GM19438 (cell line): ENCODE measurements at regions not wholly inside any gene's neighbourhood (a gene's known extent, or its start where the extent isn't known, plus 50 kb on each side); places are given as distances from the start of the nearest gene placed in this dataset.

Experiments
- ATAC-seq: cut with Tn5 transposase; IDR thresholded peaks from one replicate; pipeline ENCODE4 v1.9.1; 2021; ENCODE audit warnings: low read depth; ENCODE audit not compliant: unreplicated experiment

DNA sequence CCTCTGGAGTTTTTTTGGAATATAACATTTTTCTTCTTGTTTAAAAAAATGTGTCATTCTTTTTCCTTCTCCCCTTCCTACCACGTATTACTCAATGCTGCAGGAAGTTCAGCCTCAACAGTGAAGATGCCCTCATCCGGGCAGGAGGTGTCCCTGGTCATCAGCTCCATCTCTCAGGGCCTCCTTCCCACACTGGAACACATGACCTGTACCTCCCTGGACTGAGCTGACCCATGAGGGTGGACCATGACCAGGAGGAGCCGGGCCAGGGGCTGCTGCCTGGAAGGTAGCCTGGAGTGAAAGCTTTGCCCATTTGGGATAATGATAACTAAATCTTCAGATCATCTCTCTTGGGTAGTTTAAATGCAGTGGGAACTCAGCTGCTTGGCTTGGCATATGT is 316.5 kb upstream of the ZMIZ1 start:
- no peak for ATAC-seq

DNA sequence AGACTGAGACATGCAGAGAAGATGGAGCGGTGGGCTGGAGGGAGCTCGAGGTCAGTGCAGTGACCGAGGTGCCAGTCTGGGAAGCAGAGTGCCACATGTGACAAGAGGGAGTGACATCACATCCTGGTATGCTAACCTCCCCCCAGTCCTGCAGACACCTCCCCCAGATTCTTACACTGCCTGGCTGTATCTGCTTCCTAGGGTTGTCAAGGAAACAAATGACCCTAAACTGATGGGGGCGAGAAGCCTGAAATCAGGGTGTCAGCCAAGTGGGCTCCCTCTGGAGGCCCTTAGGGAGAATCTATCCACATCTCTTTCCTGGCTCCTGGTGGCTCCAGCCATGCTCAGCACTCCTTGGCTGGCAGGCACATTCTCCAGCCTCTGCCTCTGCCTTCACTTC is 316.1 kb upstream of the ZMIZ1 start:
- ATAC-seq: no peak

DNA sequence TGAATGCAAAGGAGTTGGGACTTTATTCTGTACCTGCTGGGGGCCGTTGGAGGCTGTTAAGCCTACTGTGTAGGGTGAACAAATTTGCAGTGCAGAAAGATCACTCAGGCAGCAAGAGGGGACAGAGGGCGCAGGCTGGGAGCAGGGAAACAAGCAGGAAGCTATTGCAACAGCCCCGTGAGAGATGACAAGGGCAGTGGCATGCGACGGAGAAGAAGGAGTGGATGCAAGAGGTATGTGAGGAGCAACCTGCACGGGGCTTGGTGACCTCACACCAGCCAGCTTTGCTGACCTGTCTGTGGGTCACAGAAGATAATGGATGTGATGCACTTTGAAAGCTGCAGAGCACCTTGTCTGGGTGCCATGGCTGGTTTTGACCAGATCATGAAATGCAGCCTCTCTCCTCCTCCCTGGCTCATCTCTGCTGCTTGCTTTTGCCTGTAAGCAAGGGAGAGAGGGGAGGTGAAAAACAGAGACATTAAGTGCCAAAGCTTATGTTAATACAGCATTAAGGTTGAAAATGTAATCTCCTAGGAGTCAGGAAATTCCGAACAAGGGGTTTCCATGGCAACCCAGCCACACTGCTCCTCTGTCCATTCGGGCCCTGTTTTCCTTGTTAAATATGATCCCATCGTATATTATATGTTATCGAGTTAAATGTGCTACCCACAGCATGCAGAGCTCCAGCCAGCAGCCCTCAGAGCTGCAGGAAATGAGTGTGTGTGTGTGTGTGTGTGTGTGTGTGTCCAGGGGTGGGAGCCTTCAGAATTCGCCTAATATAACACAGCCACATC is 314.3 kb upstream of the ZMIZ1 start:
- no peak for ATAC-seq

GRCh38 chr10:78755063-78755701 is 313.6 kb upstream of the ZMIZ1 start:
- ATAC-seq: no peak

GRCh38 chr10:78755877-78756455 is 312.8 kb upstream of the ZMIZ1 start:
- no peak for ATAC-seq

DNA sequence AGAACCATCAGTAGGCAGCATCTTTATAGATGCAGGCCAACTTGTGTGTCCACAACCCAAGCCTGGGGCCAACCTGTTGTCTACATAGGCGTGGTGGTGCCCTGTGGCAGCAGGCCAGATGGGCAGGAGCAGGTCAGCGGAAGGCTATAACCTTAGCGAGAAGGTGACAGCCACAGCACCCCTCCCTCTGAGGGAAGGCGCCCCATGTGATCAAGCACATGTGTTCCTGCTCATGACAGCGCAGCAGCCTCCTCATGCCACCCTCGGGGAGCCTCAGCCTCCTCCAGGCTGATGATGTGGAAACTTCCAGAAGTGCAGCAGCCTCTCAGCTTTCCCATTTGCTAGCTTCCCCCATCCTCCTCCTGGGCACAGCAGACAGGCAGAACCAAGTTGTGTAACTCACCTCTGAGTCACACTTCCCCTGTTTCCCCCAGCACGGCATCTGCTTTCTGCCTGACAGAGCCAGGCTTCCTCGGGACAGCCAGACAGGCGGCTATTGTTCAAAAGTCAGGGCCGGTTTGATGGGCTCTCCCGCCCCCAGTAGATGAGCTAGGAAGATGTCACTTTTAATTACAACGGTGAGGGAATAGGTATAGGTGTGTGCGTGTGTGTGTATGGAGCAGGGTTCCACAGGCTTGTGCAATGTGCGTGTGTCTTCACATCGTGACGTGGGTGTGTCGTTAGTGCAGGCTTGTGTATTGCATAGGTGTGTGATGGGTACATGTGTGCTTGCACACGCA is 312.0 kb upstream of the ZMIZ1 start:
- ATAC-seq: no peak

DNA sequence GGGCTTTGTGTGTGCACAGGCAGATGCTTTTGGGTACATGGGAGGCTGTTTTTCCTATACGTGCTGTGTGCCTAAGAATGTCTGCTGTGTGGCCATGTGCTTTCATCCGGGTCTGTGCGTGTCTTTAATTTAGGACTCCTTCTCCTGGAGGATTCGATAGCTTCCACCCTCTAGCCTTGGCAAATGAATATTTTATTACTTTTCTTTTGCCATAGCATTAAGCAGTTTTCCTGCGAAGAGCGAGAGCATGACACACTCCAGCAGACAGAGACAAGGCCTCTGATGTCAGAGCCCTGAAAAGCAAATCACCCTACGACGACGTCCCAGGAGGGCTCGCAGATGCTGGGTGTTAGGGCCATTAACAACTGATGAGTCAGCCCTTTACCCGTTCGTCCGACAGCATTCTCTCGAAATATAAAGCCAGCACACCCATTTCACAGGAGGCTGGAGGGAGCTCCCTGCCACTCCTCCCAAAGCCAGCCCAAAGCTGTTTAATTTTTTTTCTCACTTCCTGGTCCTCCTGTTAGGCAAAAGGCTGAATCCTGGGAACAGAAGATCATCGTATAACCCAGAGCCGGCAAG is 311.3 kb upstream of the ZMIZ1 start:
- no peak for ATAC-seq

GRCh38 chr10:78758176-78758575 is 310.6 kb upstream of the ZMIZ1 start:
- ATAC-seq: no peak

GRCh38 chr10:78759456-78760120 is 309.2 kb upstream of the ZMIZ1 start:
- no peak for ATAC-seq

DNA sequence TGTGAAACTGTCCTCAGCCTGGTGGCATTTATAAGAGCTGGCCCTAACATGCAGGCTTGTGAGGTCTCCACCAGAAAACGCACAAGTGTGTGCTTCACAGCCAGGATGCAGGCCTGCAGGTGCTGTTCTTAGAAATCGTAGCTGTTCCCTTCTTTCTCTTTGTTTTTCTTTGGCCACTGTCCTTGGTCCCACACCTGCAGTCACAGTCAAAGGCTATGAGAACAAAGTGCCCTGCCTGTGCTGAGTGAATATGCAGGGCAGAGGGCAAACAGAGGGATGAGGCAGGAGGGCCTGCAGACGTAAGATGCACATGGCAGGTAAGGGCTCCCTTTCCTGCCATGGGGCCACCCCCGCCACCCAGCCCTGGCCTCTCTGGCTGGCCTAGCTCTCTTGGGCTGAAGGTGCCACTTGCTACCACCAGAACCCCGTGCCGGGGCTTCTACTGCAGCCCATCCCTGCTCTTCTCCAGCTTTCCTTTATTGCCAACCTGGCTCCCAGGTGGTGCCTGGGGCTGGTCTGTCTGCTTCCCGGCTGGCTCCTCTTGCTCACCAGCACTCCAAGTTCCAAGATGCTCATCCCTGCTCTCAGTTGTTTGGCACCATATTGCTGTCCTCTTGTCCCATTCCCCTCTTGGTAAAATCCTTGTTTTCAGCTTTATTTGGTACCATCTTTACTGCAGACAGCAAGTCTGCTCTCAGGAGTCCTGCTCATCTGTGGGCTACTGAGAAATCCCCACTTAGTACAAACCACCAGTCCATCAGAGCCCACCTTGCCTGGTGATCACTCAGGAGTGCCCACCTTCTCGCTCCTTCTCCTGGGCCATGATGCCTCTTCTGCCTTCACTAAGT is 308.1 kb upstream of the ZMIZ1 start:
- no peak for ATAC-seq

GRCh38 chr10:78761311-78761781 is 307.4 kb upstream of the ZMIZ1 start:
- no peak for ATAC-seq

GRCh38 chr10:78762086-78762630 is 306.6 kb upstream of the ZMIZ1 start:
- no peak for ATAC-seq

- ATAC-seq: no peak
These were observed 305.5 kb upstream of the ZMIZ1 start for GRCh38 chr10:78763234-78763633.

DNA sequence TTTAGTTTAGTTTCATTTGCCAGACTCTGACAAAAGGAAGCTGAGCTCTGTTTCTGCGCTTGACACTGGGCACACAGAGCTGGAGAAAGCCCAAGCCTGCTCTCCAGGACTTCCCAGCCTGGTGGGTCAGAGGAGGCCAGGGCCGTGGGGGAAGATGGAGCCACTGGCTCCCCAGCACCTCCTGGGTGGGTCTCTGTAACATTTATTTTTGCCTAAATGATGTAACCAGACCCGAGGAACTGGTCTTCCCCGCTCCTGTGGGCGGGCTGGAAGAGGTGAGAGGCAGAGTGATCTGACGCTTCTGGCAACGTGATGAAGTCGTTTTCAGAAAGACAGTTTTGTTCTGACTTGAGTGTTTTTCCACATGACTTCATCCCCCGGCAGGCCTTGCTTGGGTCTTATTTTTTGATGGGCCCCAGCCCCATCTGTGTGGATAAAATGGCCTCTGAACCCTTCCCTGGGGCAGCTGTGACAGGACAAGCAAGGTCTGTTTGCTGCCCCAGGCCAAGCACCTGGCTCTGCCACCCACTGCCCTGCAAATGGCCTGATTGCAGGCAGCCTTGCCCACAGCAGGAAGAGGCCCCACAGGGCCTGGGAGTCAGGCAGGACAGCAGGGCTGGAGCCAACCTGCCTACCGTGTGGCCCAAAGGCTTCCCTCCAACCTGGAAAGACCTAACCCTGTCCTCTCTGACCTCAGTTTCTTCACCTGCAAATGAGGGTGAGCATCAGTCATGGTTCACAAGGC is 304.9 kb upstream of the ZMIZ1 start:
- ATAC-seq: no peak

GRCh38 chr10:78764436-78764835 is 304.3 kb upstream of the ZMIZ1 start:
- ATAC-seq: no peak

- ATAC-seq: no peak
These were observed 303.8 kb upstream of the ZMIZ1 start for GRCh38 chr10:78764846-78765430.

GRCh38 chr10:78765726-78766335 is 302.9 kb upstream of the ZMIZ1 start:
- no peak for ATAC-seq

DNA sequence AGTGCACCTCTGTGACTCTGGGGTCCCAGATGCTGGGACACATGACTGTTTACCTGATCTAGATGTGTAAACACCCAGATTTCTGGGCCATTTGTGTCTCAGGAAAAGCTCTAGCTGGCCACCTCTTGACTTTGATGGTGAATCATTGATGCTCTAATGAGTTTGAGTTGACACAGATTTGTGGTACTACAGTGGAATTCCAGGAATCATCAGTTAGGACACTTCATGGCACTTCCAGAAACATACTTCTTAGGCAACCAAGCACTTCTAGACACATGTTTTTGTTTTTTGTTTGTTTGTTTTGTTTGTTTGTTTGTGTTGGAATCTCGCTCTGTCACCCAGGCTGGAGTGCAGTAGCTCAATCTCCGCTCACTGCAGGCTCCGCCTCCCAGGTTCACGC is 302.2 kb upstream of the ZMIZ1 start:
- no peak for ATAC-seq
